ENCODE measurements at regions not wholly inside any gene's neighbourhood (a gene's known extent, or its start where the extent isn't known, plus 50 kb on each side); places are given as distances from the start of the nearest gene placed in this dataset.

GRCh38 chr6:21522143-21522747 lies 71.3 kb upstream of the SOX4 start:
- no peak for DNase-seq (ENCODE audit: low spot score)

GRCh38 chr6:21522797-21523456 lies 70.6 kb upstream of the SOX4 start:
- DNase-seq (ENCODE audit: low spot score), result no peak

- DNase-seq (ENCODE audit: low spot score), result no peak
These were observed 69.9 kb upstream of the SOX4 start for GRCh38 chr6:21523652-21524051.

GRCh38 chr6:21524201-21524600 lies 69.3 kb upstream of the SOX4 start:
- DNase-seq (ENCODE audit: low spot score), result no peak

- DNase-seq (ENCODE audit: low spot score), result no peak
These were observed 66.6 kb upstream of the SOX4 start for GRCh38 chr6:21526974-21527373.

- DNase-seq (ENCODE audit: low spot score), result no peak
These were observed 65.8 kb upstream of the SOX4 start for GRCh38 chr6:21527731-21528130.

- no peak for DNase-seq (ENCODE audit: low spot score)
These were observed 64.1 kb upstream of the SOX4 start for GRCh38 chr6:21529431-21529830.

- no peak for DNase-seq (ENCODE audit: low spot score)
These were observed 62.2 kb upstream of the SOX4 start for GRCh38 chr6:21531393-21531792.

GRCh38 chr6:21533678-21534077 lies 59.9 kb upstream of the SOX4 start:
- DNase-seq (ENCODE audit: low spot score), result no peak

- no peak for DNase-seq (ENCODE audit: low spot score)
These were observed 57.2 kb upstream of the SOX4 start for GRCh38 chr6:21536280-21536766.

- DNase-seq (ENCODE audit: low spot score), result no peak
These were observed 55.9 kb upstream of the SOX4 start for GRCh38 chr6:21537637-21538036.

GRCh38 chr6:21538186-21538798 lies 55.3 kb upstream of the SOX4 start:
- no peak for DNase-seq (ENCODE audit: low spot score)

- DNase-seq (ENCODE audit: low spot score), result no peak
These were observed 53.9 kb upstream of the SOX4 start for GRCh38 chr6:21539621-21540100.
